GM06990 (cell line): ENCODE measurements at regions not wholly inside any gene's neighbourhood (a gene's known extent, or its start where the extent isn't known, plus 50 kb on each side); places are given as distances from the start of the nearest gene placed in this dataset.
"Not testable (repeated sequence)": the region's sequence is repeated elsewhere in the genome, so short reads cannot be mapped to it uniquely, and the experiment has no call there.

ENCODE experiments used
- DNase-seq: peaks from one replicate; pipeline ENCODE4 v3.0.0-alpha.2; 2011; ENCODE audit not compliant: insufficient read length; ENCODE audit errors: extremely low read depth
- H3K27me3 ChIP-seq: replicated peaks from 2 replicates; pipeline ENCODE4 v1.6.0; 2011; ENCODE audit warnings: low read length; ENCODE audit not compliant: control insufficient read depth, insufficient read depth
- H3K36me3 ChIP-seq: 2 replicates; pipeline ENCODE4 v1.5.1; 2011; ENCODE audit warnings: low read length; ENCODE audit not compliant: control insufficient read depth, insufficient read depth
- H3K4me3 ChIP-seq: replicated peaks from 2 replicates; pipeline ENCODE4 v1.5.1; 2011; ENCODE audit warnings: low read depth, mild to moderate bottlenecking, control low read depth, low read length
- TF ChIP-seq, protein P1 (sequence below): IDR thresholded peaks from 2 replicates; pipeline ENCODE4 v1.5.1; 2011; ENCODE audit warnings: low read length, control low read depth, mild to moderate bottlenecking, inconsistent platforms; ENCODE audit not compliant: insufficient read depth, poor library complexity, severe bottlenecking

DNA sequence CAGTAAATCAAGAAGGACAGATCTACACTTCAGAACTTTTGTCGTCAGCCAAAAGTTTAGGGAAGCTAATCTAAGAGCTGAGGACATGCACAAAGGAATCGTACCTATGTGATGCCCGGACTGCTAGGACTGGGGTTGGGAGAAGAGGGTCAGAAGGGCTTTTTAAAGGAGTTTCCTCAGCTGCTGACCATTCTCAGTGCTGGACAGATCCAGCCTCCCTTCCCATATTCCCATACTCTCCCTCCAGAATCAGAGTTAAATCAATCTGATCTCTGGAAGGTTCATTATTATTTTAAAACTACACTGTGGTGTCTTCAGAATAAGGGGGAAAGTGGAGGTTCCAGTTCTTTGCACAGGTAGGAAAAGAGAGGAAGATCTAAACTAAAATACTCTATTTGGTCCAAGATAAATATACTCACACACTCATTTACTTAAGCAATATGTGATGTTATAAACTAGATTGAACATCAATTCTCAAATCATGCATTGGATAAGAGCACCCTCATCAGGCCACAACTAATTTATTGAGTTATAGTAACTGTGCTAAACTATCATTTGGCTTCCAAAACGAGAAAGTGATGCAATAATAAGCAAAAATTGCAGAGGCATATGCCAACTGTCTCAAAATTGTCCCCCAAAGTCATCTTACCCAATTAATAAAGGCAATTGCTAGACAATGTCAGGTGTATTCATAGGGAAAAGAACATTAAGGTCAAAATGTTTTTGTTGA, 124.7 kb downstream of the HNRNPD start:
- Histone ChIP-seq H3K4me3 (no peak overlapping the region), H3K27me3 (no peaks in the 10 kb centered on the region), H3K36me3 (no peaks in the 10 kb centered on the region)
- TF ChIP-seq, protein P1, sequence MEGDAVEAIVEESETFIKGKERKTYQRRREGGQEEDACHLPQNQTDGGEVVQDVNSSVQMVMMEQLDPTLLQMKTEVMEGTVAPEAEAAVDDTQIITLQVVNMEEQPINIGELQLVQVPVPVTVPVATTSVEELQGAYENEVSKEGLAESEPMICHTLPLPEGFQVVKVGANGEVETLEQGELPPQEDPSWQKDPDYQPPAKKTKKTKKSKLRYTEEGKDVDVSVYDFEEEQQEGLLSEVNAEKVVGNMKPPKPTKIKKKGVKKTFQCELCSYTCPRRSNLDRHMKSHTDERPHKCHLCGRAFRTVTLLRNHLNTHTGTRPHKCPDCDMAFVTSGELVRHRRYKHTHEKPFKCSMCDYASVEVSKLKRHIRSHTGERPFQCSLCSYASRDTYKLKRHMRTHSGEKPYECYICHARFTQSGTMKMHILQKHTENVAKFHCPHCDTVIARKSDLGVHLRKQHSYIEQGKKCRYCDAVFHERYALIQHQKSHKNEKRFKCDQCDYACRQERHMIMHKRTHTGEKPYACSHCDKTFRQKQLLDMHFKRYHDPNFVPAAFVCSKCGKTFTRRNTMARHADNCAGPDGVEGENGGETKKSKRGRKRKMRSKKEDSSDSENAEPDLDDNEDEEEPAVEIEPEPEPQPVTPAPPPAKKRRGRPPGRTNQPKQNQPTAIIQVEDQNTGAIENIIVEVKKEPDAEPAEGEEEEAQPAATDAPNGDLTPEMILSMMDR: no peak
- no peak for DNase-seq

DNA sequence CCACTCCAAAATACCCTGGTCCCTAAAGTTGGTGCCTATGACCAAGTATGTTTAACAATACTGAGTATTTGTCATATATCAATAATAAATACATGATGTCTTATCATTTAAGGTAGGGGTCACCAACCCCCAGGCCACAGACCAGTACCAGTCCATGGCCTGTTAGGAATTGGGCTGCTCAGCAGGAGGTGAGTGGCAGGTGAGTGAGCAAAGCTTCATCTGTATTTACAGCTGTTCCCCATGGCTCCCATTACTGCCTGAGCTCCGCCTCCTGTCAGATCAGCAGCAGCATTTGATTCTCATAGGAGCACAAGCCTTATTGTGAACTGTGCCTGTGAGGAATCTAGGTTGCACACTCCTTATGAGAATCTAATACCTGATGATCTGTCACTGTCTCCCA, 126.2 kb downstream of the HNRNPD start:
- H3K36me3 ChIP-seq: no peaks in the 10 kb centered on the region
- TF ChIP-seq, protein P1: no peak
- no peaks in the 10 kb centered on the region for H3K27me3 ChIP-seq
- DNase-seq: no peak
- no peak overlapping the region for H3K4me3 ChIP-seq

DNA sequence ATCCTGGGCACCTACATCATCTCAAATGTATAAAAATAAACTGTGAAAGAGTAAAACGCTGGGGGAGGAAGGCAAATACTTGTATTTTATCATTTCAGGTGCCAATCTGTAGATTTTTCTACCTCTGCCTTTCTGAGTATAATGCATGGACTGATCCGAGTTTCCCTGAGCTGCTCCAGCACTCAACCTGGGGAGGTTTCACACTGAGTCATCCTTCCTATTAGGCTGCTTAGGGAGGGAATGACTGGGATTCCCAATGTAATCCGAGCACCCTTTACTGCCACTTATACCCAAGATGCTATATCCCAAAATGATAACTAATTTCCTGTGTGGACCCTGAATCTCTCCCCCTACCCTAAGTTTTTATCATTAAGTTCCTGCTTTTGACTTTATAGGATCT, 126.6 kb downstream of the HNRNPD start:
- DNase-seq: no peak
- TF ChIP-seq, protein P1: no peak

DNA sequence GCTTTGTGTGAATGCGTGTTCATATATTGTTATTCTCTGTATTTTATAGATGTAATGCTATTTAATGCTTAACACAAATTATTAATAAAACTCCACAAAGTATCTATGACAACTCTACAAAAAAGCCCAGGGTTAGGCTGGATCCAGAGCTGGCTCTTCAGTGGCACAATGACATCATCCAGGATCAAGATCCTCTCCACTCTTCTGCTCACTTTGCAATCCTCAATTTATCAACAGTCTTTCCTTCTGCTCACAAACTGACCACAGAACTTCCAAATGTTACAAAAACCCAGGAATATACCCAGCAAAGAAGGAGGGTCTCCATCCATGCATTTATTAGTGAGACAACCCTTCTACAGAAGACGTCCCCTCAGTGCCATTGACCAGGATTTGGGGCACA, 132.3 kb downstream of the HNRNPD start:
- Histone ChIP-seq H3K27me3 (no peaks in the 10 kb centered on the region), H3K36me3 (no peaks in the 10 kb centered on the region), H3K4me3 (no peak overlapping the region)
- TF ChIP-seq, protein P1: no peak
- no peak for DNase-seq

More for the DNA sequence above, 126.6 kb downstream of the HNRNPD start:
- Histone ChIP-seq H3K27me3 (no peaks in the 10 kb centered on the region), H3K36me3 (no peaks in the 10 kb centered on the region), H3K4me3 (no peak overlapping the region)

DNA sequence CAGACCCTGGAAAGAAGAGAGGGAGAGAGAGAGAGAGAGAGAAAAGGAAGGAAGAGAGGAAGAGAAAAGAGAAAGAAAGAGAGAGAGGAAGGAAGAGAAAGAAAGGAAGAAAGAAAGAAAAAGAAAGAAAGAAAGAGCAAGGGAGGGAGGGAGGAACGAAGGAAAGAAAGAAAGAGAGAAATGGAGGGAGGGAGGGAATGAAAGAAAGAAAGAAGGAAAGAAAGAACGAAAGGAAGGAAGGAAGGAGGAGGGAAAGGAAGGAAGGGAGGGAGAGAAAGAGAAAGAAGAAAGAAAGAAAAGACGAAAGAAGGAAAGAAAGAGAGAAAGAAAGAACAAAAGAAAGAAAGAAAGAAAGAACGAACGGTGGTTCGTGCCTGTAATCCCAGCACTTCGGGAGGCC, 133.4 kb downstream of the HNRNPD start:
- Histone ChIP-seq H3K4me3 (no peak overlapping the region), H3K27me3 (no peaks in the 10 kb centered on the region), H3K36me3 (no peaks in the 10 kb centered on the region)
- TF ChIP-seq, protein P1: no peak
- no peak for DNase-seq

DNA sequence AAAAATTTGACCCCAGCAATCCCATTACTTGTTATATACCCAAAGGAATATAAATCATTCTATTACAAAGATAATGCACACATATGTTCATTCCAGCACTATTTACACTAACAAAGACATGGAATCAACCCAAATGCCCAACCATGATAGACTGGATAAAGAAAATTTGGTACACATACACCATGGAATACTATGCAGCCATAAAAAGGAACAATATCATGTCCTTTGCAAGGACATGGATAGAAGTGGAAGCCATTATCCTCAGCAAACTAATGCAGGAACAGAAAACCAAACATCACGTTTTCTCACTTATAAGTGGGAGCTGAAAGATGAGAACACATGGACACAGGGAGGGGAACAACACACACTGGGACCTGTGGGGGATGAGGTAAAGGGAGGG, 136.6 kb downstream of the HNRNPD start:
- H3K4me3 ChIP-seq, H3K27me3 ChIP-seq, H3K36me3 ChIP-seq, DNase-seq: not testable (repeated sequence)
